GM21737 (cell line): ENCODE measurements at regions not wholly inside any gene's neighbourhood (a gene's known extent, or its start where the extent isn't known, plus 50 kb on each side); places are given as distances from the start of the nearest gene placed in this dataset.
"Not testable (repeated sequence)": the region's sequence is repeated elsewhere in the genome, so short reads cannot be mapped to it uniquely, and the experiment has no call there.

ENCODE experiments used
- ATAC-seq: cut with Tn5 transposase; IDR thresholded peaks from one replicate; pipeline ENCODE4 v1.9.1; 2021; ENCODE audit warnings: mild to moderate bottlenecking, moderate library complexity; ENCODE audit not compliant: unreplicated experiment

DNA sequence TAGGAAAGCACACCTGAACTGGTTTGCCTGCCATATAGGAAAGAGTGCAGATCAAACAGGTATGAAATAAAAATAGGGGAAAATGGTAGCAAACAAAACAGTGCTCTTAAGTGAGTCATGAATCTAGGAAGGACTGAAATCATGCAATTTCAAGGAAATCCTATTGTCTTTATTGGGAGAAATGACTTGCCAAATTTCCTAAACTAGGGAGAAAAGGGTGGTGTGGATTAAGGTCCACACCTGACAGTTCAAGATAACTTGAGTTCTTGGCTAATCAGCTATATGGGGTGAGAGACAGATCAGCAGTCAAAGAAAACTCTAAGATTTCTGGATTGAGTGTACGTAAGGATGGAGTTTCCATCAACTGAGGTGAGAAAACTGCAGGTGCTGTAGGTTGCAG is 101.1 kb downstream of the PRKAB2 start:
- no peak for ATAC-seq

DNA sequence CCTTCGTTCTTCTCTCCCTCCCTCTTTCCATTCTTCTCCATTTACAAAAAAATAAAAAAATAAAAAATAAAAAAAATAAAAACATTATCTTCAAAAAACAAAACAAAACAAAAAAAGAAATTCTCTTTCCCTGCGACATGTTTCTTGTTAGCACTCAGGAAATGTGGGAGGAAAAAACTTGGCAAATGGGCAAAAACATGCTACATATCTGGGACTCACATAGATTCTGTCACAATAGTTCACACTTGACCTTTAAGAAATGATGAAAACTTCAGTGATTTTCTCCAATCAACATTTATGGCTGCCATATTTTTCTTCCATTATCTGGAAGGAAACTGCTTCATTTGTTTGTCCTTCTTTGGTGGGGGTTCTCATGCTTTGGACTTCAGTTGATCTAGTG is 109.3 kb downstream of the PRKAB2 start:
- ATAC-seq = no peak

DNA sequence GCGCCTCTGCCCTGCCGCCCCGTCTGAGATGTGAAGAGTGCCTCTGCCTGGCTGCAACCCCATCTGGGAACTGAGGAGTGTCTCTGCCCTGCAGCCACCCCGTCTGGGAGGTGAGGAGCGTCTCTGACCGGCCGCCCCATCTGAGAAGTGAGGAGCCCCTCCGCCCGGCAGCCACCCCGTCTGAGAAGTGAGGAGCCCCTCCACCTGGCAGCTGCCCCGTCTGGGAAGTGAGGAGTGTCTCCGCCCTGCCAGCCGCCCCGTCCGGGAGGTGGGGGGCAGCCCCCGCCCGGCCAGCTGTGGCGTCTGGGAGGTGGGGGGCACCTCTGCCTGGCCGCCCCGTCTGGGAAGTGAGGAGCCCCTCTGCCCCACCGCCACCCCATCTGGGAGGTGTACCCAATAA is 110.4 kb downstream of the PRKAB2 start:
- ATAC-seq = not testable (repeated sequence)

DNA sequence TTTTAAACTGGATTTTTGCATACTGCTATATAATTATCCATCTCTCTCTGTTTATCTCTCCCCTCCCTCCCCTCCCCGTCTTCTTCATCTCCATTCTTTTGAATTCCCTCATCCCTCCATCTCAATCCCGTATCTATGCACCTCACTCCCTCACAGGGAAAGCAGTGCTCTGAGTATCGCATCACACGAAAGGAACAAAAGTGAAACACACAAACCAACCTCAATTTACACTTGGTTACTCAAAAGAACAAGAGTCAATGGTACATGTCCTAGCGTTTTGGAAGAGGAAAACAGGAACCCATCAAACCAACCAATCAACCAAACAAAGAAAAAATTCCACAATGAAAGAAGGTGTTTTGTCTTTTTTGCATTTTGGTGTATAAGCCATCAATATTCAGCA is 115.1 kb downstream of the NBPF12 start:
- no peak for ATAC-seq

DNA sequence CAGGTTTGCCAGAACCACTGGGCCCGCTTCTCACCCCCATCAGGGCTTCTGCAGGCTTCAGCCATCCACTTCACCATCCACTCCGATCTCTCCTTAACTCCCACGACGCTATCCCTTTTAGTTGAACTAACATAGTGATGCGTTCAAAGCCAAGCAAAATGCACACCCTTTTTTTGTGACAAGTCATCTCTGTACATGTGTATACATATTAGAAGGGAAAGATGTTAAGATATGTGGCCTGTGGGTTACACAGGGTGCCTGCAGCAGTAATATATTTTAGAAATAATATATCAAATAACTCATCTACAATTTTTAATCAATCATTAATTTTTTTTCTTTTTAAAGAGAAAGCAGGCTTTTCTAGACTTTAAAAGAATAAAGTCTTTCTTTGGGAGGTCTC is 114.6 kb downstream of the NBPF12 start:
- ATAC-seq = no peak

DNA sequence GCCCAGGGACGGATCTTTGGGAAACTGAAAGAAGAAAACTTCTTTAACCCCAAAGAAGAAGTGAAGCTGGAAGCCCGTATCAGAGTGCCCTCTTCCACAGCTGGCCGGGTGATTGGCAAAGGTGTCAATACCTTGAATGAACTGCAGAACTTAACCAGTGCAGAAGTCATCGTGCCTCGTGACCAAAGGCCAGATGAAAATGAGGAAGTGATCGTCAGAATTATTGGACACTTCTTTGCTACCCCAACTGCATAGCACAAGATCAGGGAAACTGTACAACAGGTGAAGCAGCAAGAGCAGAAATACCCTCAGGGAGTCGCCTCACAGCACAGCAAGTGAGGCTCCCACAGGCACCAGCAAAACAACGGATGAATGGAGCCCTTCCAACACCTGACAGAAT is 114.0 kb downstream of the NBPF12 start:
- no peak for ATAC-seq

DNA sequence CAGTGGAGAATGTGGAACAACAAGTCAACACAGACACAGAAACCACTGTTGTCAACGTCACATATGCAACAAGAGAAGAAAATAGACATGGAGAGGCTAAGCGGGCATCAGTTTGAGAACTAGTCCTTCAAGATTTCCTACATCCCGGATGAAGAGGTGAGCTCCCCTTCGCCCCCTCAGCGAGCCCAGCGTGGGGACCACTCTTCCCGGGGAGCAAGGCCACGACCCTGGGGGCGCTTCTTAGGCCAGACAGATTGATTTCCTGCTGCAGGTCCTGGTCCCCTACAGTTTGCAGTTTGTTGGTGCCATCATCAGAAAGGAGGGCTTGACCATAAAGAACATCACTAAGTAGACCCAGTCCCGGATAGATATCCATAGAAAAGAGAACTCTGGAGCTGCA is 113.0 kb downstream of the NBPF12 start:
- no peak for ATAC-seq

DNA sequence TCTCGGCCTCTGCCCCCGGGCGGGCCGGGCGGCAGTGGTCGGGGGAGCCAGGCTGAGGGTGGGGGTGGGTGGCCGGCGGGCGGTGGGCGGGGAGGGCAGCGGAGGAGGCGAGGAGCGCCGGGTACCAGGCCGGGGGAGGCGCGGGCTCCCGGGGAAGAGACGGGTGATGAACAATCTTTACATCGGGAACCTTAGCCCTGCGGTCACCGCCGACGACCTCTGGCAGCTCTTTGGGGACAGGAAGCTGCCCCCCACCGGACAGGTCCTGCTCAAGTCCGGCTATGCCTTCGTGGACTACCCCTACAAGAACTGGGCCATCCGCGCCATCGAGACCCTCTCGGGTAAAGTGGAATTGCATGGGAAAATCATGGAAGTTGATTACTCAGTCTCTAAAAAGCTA is 112.5 kb downstream of the NBPF12 start:
- no peak for ATAC-seq

DNA sequence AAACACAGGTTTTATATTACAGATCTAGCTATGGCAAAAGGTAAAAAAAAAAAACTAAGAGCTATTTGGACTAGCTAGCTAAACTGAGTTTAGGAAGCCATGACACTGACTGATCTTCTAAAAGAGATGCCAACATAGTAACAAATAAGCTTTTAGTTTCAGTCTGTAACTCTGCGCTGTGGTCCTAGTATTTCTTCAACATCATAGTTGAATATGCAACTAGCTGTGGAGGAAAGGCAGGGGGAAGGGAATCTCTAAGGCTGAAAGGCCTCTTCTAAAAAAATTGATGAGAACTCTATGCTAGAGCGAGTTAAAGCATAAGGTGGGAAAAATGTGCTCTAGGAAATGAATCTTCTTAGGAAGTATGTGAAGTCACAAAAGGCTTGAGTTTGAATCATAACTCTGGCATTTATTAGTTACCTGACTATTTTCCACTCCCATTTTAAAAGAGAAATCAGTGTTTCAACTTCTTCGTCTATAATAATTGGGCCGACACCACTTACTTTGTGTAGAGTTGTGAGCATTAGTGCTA is 108.8 kb downstream of the NBPF12 start:
- peak; percentile 62 for ATAC-seq

DNA sequence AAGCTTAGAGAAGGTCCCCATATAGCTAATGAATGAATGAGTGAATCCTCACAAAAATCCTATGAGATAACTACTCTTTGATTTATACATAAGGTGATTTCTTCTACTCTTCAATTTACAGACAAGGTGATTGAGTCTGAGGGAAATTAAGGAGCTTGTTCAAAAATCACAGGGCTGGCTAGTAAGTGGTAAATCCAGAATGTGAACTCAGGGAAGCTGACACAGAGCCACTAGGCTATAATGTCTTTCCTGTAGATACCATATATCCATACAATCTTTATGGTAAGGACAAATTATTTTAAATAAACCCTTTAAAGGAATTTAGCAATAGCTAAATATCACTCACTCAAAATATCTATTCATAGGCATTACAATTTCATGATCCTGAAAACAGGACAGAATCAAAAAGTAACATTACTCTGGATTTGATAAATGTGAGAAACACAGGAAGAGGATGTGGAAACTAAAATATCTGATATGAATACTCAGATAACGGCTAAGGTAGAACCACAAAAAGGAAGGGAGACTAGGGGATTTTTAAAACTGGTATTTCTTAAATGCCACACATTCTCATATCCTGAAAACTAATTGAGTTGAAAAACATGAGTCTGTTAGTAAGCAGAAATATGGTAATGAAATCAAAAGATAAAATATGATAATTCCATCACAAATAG is 108.2 kb downstream of the NBPF12 start:
- no peak for ATAC-seq
